Skin of body (tissue), 1 donor: ENCODE measurements at regions not wholly inside any gene's neighbourhood (a gene's known extent, or its start where the extent isn't known, plus 50 kb on each side); places are given as distances from the start of the nearest gene placed in this dataset.

Experiments
- DNase-seq: peaks from one replicate; lab custom pipeline; 2025; lab: John Stamatoyannopoulos, UW

- DNase-seq, result no peak
These were observed 125.3 kb upstream of the STMND1 start for GRCh38 chr6:16976385-16977183.

GRCh38 chr6:16974704-16975359 lies 127.0 kb upstream of the STMND1 start:
- DNase-seq, result no peak

- no peak for DNase-seq
These were observed 127.5 kb upstream of the STMND1 start for GRCh38 chr6:16974387-16974673.

DNA sequence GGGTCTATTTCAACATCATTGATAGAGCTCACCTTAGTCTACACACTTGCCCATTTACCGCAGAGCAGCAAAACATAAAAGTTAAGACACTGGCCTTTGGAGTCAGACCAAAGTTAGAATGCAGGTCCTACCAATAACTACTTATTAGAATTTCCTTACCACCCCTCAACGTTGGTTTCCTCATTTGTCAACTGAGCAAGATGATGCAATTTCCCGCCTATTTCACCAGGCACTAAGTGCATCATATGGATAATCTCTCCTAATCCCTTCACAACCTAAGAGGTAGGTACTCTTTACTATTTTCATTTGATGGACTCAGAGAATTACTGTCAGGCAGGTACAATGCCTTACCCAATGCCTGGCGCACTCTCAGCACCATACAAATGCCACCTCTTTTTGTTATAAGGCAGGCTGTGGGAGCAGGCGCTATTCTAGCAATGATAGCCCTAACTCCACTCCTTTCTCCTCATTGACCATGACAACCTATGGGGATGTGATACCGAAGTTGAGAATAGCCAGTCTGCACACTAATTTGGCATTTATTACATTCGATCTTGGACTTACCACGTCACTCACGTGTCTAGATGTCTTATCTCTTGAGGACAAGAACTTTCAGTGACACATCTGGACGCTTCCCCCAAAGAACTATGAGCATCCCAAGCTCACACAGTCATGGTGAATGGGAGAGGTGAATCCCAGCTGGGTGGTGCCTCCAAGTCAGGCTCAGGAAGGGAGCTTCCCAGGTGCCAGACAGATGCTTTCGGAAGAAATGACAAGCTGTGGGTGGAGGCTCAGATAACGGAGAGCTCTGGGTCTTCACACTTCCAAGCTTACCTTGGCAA lies 128.1 kb upstream of the STMND1 start:
- DNase-seq, result no peak

DNA sequence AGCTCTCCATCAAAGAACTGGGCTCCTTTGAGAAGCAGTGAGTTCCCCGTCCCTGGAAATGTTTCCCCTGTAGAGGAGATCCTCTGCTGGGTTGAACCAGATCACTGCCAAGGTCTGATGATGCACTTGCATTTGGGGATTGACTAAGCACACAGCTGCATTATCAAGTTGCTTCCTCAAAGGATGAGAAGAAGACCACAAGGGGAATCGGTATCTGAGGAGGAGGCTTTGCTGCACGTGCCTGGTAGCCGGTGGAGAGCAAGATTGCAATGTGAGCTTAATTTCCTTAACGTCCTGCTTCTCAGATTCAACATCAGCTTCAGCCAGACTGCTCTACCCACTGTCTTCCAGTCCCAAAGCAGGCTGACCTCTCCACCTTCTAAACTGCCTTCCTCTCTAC lies 128.8 kb upstream of the STMND1 start:
- no peak for DNase-seq

GRCh38 chr6:16972535-16972934 lies 129.3 kb upstream of the STMND1 start:
- no peak for DNase-seq

GRCh38 chr6:16969699-16970655 lies 131.9 kb upstream of the STMND1 start:
- no peak for DNase-seq

DNA sequence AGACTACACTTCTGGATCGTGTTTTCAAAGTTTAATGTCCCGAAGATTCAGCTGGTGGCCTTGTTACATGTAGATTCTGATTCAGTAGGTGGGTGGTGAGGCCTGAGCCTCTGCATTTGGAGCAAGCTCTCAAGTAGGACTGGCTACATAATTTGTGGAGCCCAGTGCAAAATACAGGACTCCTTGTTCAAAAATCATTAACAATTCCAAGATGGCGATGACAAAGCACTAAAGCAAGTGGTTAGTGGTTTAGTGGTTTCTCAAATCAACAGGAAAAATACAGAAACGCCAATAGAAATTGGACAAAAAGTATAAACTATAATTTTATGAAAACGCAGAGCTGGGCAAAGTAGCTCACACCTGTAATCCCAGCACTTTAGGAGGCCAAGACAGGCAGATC lies 133.7 kb upstream of the STMND1 start:
- no peak for DNase-seq

DNA sequence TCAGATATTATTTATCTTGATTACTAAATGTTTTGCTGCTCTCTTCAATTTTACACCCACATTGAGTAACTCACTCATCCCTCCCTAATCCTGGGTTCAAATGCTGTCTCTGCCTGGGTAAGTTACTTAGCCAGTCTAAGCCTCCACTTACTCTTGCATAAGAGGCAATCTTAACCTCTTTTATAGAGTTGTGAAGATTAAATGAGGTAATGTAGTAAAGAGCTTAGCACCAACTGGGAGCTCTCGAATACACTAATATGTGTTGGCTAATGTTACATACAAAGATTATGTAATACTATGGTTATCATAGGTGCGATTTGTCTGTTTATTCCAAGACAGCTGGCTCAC lies 134.4 kb upstream of the STMND1 start:
- no peak for DNase-seq

DNA sequence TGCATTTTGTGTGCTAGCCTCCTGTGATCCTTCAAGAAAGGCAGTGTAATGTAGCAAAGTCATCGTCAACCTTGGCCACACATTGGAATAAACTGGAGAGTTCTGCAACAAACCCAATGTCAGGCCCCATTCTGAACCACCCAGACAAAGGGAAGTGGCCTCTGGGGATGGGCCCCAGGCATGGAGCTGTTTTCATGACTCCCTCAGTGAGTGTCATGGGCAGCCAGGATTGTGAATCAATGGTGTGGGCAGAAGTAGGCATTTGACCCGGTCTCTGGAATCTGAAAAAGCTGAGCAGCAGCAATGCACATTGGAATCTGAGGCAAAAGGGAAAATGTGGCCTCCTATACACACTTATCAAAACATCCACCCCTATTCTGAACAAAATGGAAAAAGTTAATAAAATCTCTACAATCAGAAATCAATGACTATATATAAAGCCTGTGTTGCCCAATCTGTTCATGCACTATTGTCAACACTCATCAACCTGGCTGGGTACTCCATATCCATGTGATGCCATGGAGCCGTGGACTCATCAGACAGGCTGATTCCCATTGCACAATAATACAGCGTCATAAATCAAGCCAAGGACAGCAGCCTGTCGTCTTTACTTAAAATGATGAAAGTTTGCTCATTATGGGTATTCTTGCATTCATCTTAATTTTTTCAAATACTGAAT lies 134.9 kb upstream of the STMND1 start:
- DNase-seq, result no peak

DNA sequence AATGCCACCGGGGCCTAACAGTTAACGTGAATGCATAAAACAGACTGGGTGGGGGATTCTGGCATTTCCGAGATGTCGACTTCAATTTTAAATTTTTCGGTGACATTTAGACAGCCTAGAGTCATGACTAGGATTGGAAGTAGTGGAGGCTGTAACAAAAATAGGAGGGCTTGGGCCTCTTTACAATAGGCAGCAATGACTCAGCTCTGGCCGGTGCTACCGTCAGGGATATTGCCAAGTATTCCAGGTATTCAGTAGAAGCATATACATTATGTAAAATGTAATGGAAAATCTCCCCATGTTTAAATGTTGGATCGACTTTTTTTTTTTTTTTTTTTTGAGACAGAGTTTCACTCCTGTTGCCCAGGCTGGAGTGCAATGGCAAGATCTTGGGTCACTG lies 136.2 kb upstream of the STMND1 start:
- DNase-seq, result no peak

DNA sequence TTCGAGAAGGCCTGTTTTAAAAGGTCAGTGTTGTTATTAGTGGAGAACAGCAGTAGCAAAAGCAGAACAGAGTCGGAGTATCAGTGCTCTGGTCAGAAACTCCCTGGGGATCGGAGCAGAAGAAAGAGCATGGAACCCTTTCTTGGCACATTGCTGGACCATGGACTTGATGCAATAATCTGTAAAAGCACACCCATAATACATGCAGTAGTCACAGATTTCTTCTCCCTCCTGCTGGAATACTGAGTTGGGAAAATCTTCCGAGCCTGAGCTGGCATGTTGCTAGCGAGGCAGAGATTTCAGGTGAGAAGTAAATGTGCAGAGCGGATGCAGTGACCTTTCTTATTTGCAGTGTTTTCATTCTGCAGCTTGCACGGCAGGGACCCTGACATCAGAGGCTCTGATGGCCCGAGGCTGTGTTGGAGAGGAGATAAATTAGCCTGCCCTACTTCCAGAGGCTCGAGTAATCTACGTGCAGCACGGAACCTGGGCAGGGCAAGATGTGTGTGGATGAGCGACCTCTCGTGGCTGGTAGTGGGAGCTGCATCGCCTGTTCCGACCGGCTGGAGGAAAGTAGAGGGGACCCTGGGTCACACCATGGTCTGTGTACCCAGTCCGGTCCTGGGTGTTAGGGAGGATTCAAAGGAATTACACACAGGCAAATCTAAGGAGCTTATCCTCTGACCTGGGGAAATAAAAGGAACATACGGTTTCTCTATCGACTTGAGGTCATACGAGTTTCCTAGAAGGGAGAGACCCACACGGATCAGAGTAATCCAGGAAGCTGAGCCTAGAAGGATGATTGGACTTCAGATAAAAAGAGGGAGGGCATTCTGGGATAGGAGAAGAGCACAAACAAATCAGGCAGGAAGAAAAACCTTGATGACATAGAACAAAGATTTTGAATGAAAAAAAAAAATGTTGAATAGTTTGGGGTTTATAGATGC lies 137.0 kb upstream of the STMND1 start:
- DNase-seq, result peak; percentile 70

DNA sequence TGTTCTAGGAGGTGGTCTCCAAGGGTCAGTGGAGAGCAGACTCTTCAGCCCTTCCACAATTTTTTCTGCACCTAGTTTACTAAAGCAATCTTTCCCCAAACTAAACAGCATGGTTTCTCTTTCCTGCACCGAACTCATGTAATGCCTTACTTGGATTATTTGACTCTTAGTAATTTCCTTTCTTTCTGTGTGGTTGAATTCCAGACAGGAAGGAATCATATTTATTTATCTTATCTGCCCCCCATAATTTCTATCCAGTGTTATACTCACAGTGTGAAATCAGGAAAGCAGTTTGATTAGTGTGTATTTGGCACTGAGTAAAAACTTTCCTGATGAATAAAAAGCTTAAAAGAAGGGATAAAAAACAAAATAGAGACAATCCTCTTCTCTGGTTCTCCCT lies 140.3 kb upstream of the STMND1 start:
- no peak for DNase-seq

DNA sequence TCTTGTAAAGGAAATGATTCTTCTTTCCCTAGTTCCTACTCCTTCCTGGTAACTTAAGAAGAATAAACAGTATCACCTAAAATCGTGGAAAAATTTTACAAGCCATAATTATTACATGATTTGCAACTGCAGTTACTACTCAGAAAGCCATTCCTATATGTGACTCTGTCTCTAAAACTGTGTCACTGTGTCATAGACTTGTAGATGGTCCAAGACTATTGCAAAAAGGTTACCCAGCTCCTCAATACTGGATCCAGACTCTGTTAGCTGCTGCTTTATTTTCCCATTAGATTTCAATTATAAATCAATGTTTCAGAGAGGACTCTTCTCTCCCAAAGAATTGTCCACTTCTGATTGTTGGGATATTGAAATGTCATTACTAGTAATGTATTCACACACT lies 142.1 kb upstream of the STMND1 start:
- DNase-seq, result no peak

- DNase-seq, result peak; percentile 53
These were observed 145.5 kb upstream of the STMND1 start for GRCh38 chr6:16956361-16956760.

DNA sequence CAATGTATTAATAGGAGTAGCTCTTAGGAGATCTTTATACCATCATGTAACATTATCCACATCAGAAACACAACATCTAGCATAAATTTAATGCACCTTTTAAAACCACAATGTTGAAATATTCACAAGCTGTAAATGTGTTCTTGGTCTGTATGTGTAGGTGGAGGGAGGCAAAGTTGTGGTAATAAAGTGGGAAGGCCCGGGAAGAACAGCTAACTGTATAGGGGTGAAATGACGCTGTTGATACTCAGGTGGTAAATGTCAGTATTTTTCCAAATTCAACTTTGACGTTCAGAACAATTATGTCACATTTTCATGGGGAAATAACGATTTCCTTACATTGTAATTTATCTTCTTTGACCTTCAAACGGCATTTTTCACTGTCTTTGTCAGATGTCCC lies 146.0 kb upstream of the STMND1 start:
- DNase-seq, result no peak

- DNase-seq, result no peak
These were observed 147.9 kb upstream of the STMND1 start for GRCh38 chr6:16953905-16954304.

DNA sequence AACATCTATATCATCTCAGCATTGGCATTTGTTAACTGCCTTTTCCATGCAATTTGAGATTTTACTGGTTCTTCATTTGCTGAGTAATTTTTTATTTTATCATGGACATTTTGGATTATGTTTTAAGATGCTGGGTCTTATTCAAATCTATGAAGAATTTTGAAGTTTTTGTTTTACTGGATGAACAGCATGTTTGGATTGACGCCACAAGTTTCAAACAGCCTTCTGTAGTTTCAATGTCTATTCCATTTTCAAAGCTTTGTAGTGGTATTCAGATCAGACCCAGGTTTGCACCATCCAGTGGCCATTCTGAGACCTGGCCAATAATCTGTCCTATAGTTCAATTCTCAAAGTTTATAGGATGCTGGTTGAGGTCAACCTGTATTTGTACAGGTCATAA lies 148.4 kb upstream of the STMND1 start:
- no peak for DNase-seq

- no peak for DNase-seq
These were observed 150.9 kb upstream of the STMND1 start for GRCh38 chr6:16950825-16951495.
